CD8-positive, alpha-beta memory T cell (primary cell): ENCODE measurements at regions not wholly inside any gene's neighbourhood (a gene's known extent, or its start where the extent isn't known, plus 50 kb on each side); places are given as distances from the start of the nearest gene placed in this dataset.
A peak's percentile ranks its signal among the peaks of the same experiment; 100 is the strongest.

Experiments
- CTCF ChIA-PET: fragments of 350-600 bp; sonication (Branson Sonifier 250); formaldehyde crosslinking; loops from one replicate; lab custom pipeline; 2021; ENCODE audit warnings: antibody characterized with exemption; lab: Charles Lee
- POLR2A ChIA-PET: fragments of 350-600 bp; sonication (Branson Sonifier 250); formaldehyde crosslinking; loops from one replicate; lab custom pipeline; 2021; ENCODE audit warnings: antibody characterized with exemption; lab: Charles Lee
- DNase-seq, 5 donors: peaks; one replicate each; pipeline versions ENCODE4 v3.0.0 to v3.0.0-alpha.2; 2020 to 2022; ENCODE audit warnings: mixed read lengths in 1 of 5
- H3K27ac ChIP-seq: one replicate; pipeline ENCODE4 v1.7.0; 2013; ENCODE audit warnings: low read depth, mild to moderate bottlenecking, low read length, moderate library complexity
- H3K27me3 ChIP-seq: 2 replicates; pipeline ENCODE4 v1.7.0; 2013; ENCODE audit warnings: low read length, mild to moderate bottlenecking; ENCODE audit not compliant: insufficient read depth, poor library complexity, severe bottlenecking
- H3K36me3 ChIP-seq: 2 replicates; pipeline ENCODE4 v1.7.0; 2013; ENCODE audit warnings: mild to moderate bottlenecking, low read length, moderate library complexity; ENCODE audit not compliant: insufficient read depth
- H3K4me1 ChIP-seq: 2 replicates; pipeline ENCODE4 v1.7.0; 2013; ENCODE audit warnings: mild to moderate bottlenecking, low read length, moderate library complexity; ENCODE audit not compliant: insufficient read depth
- H3K4me3 ChIP-seq: 2 replicates; pipeline ENCODE4 v1.7.0; 2013; ENCODE audit warnings: mild to moderate bottlenecking, low read length
- H3K9me3 ChIP-seq: 2 replicates; pipeline ENCODE4 v1.7.0; 2013; ENCODE audit warnings: mild to moderate bottlenecking, low read length
- H3K27ac Mint-ChIP-seq, 8 donors: one replicate each; pipeline ENCODE4 v1.8.0; 2020 to 2021; ENCODE audit warnings: mixed read lengths in 8 of 8, mild to moderate bottlenecking in 6 of 8, inconsistent platforms in 3 of 8, moderate library complexity in 3 of 8
- H3K27me3 Mint-ChIP-seq, 2 donors: one replicate each; pipeline ENCODE4 v1.8.0; 2020 to 2021; ENCODE audit warnings: mixed read lengths in 2 of 2, mild to moderate bottlenecking in 1 of 2, moderate library complexity in 1 of 2
- H3K36me3 Mint-ChIP-seq, 3 donors: one replicate each; pipeline ENCODE4 v1.8.0; 2020 to 2021; ENCODE audit warnings: mixed read lengths in 3 of 3, inconsistent platforms in 1 of 3, mild to moderate bottlenecking in 1 of 3
- H3K4me1 Mint-ChIP-seq, 3 donors: one replicate each; pipeline ENCODE4 v1.8.0; 2020 to 2021; ENCODE audit warnings: mixed read lengths in 3 of 3, inconsistent platforms in 1 of 3, mild to moderate bottlenecking in 1 of 3
- H3K4me3 Mint-ChIP-seq, 7 donors: one replicate each; pipeline ENCODE4 v1.8.0; 2020 to 2021; ENCODE audit warnings: mixed read lengths in 7 of 7, mild to moderate bottlenecking in 6 of 7, moderate library complexity in 4 of 7, inconsistent platforms in 2 of 7
- H3K9me3 Mint-ChIP-seq, 5 donors: one replicate each; pipeline ENCODE4 v1.8.0; 2020 to 2022; ENCODE audit warnings: mixed read lengths in 5 of 5, mild to moderate bottlenecking in 3 of 5, moderate library complexity in 2 of 5, inconsistent platforms in 1 of 5

- no peak overlapping the region for H3K4me3 Mint-ChIP-seq
- Histone ChIP-seq H3K36me3 (no peaks in the 10 kb centered on the region), H3K4me3 (no peak overlapping the region), H3K27ac (no peak overlapping the region), H3K27me3 (no peaks in the 10 kb centered on the region), H3K9me3 (no peaks in the 10 kb centered on the region), H3K4me1 (no peaks in the 10 kb centered on the region)
- ChIA-PET POLR2A (no interaction called here), CTCF (no interaction called here)
- peaks cover 0 to 4% (median 3%) of the 10 kb centered on the region in 5 donors for H3K9me3 Mint-ChIP-seq
- H3K27ac Mint-ChIP-seq: no peak overlapping the region
- DNase-seq: no peak
- H3K27me3 Mint-ChIP-seq: peaks cover 6 to 25% of the 10 kb centered on the region in 2 donors
- no peaks in the 10 kb centered on the region for H3K4me1 Mint-ChIP-seq
- H3K36me3 Mint-ChIP-seq: no peaks in the 10 kb centered on the region
Measured at GRCh38 chr6:106856227-106856874, 118.2 kb downstream of the CD24 start.

GRCh38 chr6:106855117-106855516, 119.4 kb downstream of the CD24 start:
- H3K4me3 Mint-ChIP-seq: no peak overlapping the region
- no peaks in the 10 kb centered on the region for H3K27me3 ChIP-seq
- H3K4me3 ChIP-seq: no peak overlapping the region
- ChIA-PET POLR2A (no interaction called here), CTCF (no interaction called here)
- DNase-seq: no peak
- H3K9me3 Mint-ChIP-seq: peaks cover 0 to 4% (median 2%) of the 10 kb centered on the region in 5 donors
- no peak overlapping the region for H3K27ac Mint-ChIP-seq
- no peak overlapping the region for H3K27ac ChIP-seq
- peaks cover 6 to 25% of the 10 kb centered on the region in 2 donors for H3K27me3 Mint-ChIP-seq
- no peaks in the 10 kb centered on the region for H3K36me3 ChIP-seq
- H3K9me3 ChIP-seq: no peaks in the 10 kb centered on the region
- H3K4me1 ChIP-seq: no peaks in the 10 kb centered on the region
- no peaks in the 10 kb centered on the region for H3K4me1 Mint-ChIP-seq
- H3K36me3 Mint-ChIP-seq: no peaks in the 10 kb centered on the region

- Mint-ChIP-seq H3K4me3 (no peak overlapping the region), H3K36me3 (no peaks in the 10 kb centered on the region), H3K4me1 (no peaks in the 10 kb centered on the region), H3K27me3 (peaks cover 6 to 9% of the 10 kb centered on the region in 2 donors), H3K9me3 (peaks cover 0 to 4% (median 2%) of the 10 kb centered on the region in 5 donors), H3K27ac (no peak overlapping the region)
- ChIA-PET CTCF (no interaction called here), POLR2A (no interaction called here)
- no peak for DNase-seq
- H3K27ac ChIP-seq: peak overlapping the region; percentile 48
- no peaks in the 10 kb centered on the region for H3K27me3 ChIP-seq
- no peaks in the 10 kb centered on the region for H3K36me3 ChIP-seq
- H3K4me3 ChIP-seq: no peak overlapping the region
- no peaks in the 10 kb centered on the region for H3K9me3 ChIP-seq
- no peaks in the 10 kb centered on the region for H3K4me1 ChIP-seq
Measured at GRCh38 chr6:106849676-106850332, 124.7 kb downstream of the CD24 start.

GRCh38 chr6:106849120-106849519, 125.4 kb downstream of the CD24 start:
- peaks cover 6 to 8% of the 10 kb centered on the region in 2 donors for H3K27me3 Mint-ChIP-seq
- H3K4me3 Mint-ChIP-seq: no peak overlapping the region
- POLR2A ChIA-PET: no interaction called here
- Histone ChIP-seq H3K27me3 (no peaks in the 10 kb centered on the region), H3K27ac (peak overlapping the region; percentile 48), H3K36me3 (no peaks in the 10 kb centered on the region), H3K4me3 (no peak overlapping the region), H3K9me3 (no peaks in the 10 kb centered on the region), H3K4me1 (no peaks in the 10 kb centered on the region)
- no peaks in the 10 kb centered on the region for H3K36me3 Mint-ChIP-seq
- no peaks in the 10 kb centered on the region for H3K4me1 Mint-ChIP-seq
- DNase-seq: no peak
- H3K27ac Mint-ChIP-seq: no peak overlapping the region
- H3K9me3 Mint-ChIP-seq: peaks cover 0 to 4% (median 2%) of the 10 kb centered on the region in 5 donors
- CTCF ChIA-PET: no interaction called here

- no peaks in the 10 kb centered on the region for H3K4me1 Mint-ChIP-seq
- DNase-seq: no peak
- POLR2A ChIA-PET: no interaction called here
- H3K27ac Mint-ChIP-seq: no peak overlapping the region
- H3K36me3 Mint-ChIP-seq: no peaks in the 10 kb centered on the region
- H3K9me3 Mint-ChIP-seq: peaks cover 0 to 1% (median under 1%) of the 10 kb centered on the region in 5 donors
- Histone ChIP-seq H3K27ac (peak overlapping the region; percentile 76), H3K4me3 (no peak overlapping the region), H3K36me3 (no peaks in the 10 kb centered on the region), H3K4me1 (no peaks in the 10 kb centered on the region), H3K9me3 (no peaks in the 10 kb centered on the region), H3K27me3 (no peaks in the 10 kb centered on the region)
- H3K4me3 Mint-ChIP-seq: peak overlapping the region in 1 of 7 donors; percentile 42
- CTCF ChIA-PET: no interaction called here
- H3K27me3 Mint-ChIP-seq: peaks cover 2 to 18% of the 10 kb centered on the region in 2 donors
Measured at GRCh38 chr6:106847116-106847515, 127.4 kb downstream of the CD24 start.

GRCh38 chr6:106844930-106845329, 129.6 kb downstream of the CD24 start:
- no peak overlapping the region for H3K27ac ChIP-seq

GRCh38 chr6:106832766-106833510, 141.6 kb downstream of the CD24 start:
- H3K27me3 Mint-ChIP-seq: peaks cover 0 to 10% of the 10 kb centered on the region in 2 donors

More at GRCh38 chr6:106844930-106845329, 129.6 kb downstream of the CD24 start:
- H3K4me3 ChIP-seq: no peak overlapping the region
- Mint-ChIP-seq H3K36me3 (no peaks in the 10 kb centered on the region), H3K9me3 (peaks cover 0 to 3% (median 0%) of the 10 kb centered on the region in 5 donors), H3K4me1 (no peaks in the 10 kb centered on the region), H3K27ac (no peak overlapping the region), H3K27me3 (peaks cover 8 to 21% of the 10 kb centered on the region in 2 donors), H3K4me3 (no peak overlapping the region)
- no peaks in the 10 kb centered on the region for H3K4me1 ChIP-seq
- no peak for DNase-seq
- ChIA-PET CTCF (interaction anchor here (0.6 kb wide), 1 partner anchor 38 kb away, joined by 4 read pairs; no protein-coding TSS in a partner anchor), POLR2A (no interaction called here)
- H3K27me3 ChIP-seq: no peaks in the 10 kb centered on the region
- no peaks in the 10 kb centered on the region for H3K36me3 ChIP-seq
- H3K9me3 ChIP-seq: no peaks in the 10 kb centered on the region

GRCh38 chr6:106830930-106831329, 143.6 kb downstream of the CD24 start:
- Mint-ChIP-seq H3K36me3 (no peaks in the 10 kb centered on the region), H3K4me1 (no peaks in the 10 kb centered on the region), H3K4me3 (no peak overlapping the region), H3K27ac (no peak overlapping the region), H3K9me3 (peaks cover 0 to 5% (median 0%) of the 10 kb centered on the region in 5 donors), H3K27me3 (peaks cover 1 to 10% of the 10 kb centered on the region in 2 donors)
- H3K4me1 ChIP-seq: no peaks in the 10 kb centered on the region
- no peaks in the 10 kb centered on the region for H3K27me3 ChIP-seq
- no peak for DNase-seq
- H3K9me3 ChIP-seq: no peaks in the 10 kb centered on the region
- no peaks in the 10 kb centered on the region for H3K36me3 ChIP-seq
- ChIA-PET CTCF (no interaction called here), POLR2A (no interaction called here)
- no peak overlapping the region for H3K27ac ChIP-seq
- no peak overlapping the region for H3K4me3 ChIP-seq

More at GRCh38 chr6:106832766-106833510, 141.6 kb downstream of the CD24 start:
- Histone ChIP-seq H3K27me3 (no peaks in the 10 kb centered on the region), H3K36me3 (no peaks in the 10 kb centered on the region), H3K4me1 (no peaks in the 10 kb centered on the region), H3K4me3 (no peak overlapping the region), H3K27ac (no peak overlapping the region), H3K9me3 (no peaks in the 10 kb centered on the region)
- H3K36me3 Mint-ChIP-seq: no peaks in the 10 kb centered on the region
- no peak overlapping the region for H3K4me3 Mint-ChIP-seq
- peaks cover 0 to 5% (median 0%) of the 10 kb centered on the region in 5 donors for H3K9me3 Mint-ChIP-seq
- CTCF ChIA-PET: no interaction called here
- no peak overlapping the region for H3K27ac Mint-ChIP-seq
- POLR2A ChIA-PET: no interaction called here
- no peak for DNase-seq
- no peaks in the 10 kb centered on the region for H3K4me1 Mint-ChIP-seq
